GM19238 (cell line): ENCODE measurements at regions not wholly inside any gene's neighbourhood (a gene's known extent, or its start where the extent isn't known, plus 50 kb on each side); places are given as distances from the start of the nearest gene placed in this dataset.
A peak's percentile ranks its signal among the peaks of the same experiment; 100 is the strongest.

ENCODE experiments used
- DNase-seq: peaks from one replicate; pipeline ENCODE4 v3.0.0; 2011; ENCODE audit warnings: low spot score; ENCODE audit not compliant: insufficient read length

DNA sequence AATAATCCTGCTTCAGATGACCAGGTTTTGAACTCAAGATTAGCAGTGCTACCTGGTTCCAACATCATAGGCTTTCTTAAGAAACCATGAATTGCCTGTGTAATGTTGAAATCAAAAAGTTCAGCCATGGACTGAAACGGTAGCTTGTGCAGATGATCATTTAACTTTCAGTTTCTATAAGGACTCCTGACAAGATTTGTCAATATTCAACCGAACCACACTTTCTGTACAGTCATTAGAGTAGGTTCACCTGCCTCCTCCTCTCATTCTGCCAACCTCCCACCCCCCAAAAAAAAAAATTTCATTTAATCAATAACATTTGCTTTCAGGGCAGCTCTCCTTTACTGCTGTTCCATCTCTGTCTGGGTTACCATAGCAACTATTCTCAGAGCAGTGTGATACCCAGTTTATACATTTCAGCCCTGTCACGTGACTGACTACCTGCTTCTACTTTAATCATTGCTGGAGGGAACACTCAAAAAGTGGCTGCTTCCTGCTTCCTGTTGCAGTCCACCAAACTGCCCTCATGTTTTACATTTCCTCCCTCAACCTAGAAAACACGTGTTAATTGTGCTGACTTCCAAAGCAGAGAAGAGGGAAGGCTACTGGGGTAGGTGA, 275.5 kb downstream of the SS18 start:
- DNase-seq, result peak; percentile 34

DNA sequence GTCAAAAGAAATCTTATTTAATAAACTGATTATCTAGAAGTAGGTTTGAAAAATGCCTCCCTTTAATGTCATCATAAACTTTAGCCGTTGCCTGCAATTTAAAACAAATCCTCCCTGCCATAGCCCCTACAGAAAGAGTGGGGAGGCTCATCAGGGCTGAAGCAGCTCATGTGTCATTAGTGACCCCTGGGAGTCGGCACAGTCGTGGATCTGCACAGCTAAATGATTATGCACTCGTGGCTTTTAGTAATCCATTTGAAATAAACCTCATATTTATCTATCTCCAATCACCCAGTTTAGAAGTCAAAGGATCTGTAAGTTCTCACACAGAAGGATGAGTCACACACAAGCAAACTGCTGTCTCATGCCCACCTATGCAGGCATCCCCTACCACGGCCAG, 277.3 kb downstream of the SS18 start:
- DNase-seq, result no peak

DNA sequence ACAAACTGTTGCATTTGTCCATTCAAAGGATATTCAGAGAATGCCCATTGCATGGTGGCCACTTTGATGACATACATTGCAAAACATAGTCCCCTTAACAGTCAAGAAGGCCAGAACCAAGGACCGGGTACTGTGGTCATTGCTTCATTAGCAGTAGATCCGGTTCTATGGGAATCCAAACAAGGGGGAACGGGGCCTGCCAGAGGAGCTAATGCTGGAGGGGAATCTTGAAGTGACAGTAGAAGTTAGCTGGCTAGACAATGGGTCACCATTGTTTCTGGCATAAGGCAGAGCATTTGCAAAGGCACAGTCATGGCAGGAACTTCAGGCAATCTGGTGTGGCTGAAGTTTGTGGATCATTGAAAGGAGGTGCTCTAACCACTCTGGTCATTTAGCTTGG, 279.7 kb downstream of the SS18 start:
- no peak for DNase-seq

DNA sequence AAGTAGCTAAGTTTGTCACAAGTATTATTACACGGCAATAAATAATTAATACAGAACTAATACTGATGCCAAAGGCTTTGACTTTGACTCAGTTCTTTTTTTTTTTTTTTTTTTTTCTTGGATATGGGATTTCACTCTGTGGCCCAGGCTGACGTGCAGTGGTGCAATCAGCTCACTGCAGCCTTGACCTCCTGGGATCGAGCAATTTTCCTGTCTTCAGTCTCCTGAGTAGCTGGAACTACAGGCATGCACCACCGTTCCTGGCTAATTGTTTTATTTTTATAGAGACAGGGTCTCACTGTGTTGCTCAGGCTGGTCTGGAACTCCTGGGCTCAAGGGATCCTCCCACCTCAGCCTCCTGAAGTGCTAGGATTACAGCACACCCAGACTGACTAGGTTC, 284.5 kb downstream of the SS18 start:
- DNase-seq, result no peak

DNA sequence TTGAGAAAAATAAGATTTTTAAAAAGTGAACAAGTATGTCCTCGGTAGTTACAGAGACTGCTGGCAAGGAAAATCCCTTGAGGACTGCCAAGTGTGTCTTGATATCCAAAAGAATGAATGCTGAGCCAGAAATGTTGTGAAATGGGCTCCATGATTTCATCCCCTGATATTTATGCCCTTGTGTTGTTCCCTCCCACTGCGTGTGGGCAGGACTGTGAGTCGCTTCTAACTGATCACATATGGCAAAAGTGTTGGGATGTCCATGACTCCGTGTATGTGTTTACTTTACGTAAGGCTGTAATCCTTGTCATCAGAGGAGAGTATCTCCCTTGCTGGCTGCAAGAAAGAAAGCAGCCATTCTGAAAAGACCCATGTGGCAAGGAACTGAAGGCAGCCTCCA, 285.1 kb downstream of the SS18 start:
- DNase-seq, result no peak

DNA sequence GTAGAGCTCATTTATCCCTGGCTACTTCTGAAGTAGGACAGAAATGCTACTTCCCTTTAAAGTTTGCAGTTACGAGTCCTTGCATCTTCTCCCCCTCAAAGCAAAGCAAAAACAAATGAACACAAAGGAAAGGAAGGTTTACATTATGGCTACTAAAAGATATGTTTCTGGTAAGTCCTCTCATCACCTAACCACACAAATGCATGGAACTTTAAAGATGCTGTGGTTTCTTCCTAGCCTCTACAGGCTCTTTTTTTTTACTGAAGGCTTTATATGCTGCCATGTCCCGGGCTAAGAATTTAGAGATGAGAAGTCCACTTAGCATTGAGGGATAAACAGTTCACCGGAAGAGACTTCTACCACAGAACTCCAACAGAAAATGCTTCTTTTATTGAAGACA, 291.2 kb downstream of the SS18 start:
- DNase-seq, result no peak

DNA sequence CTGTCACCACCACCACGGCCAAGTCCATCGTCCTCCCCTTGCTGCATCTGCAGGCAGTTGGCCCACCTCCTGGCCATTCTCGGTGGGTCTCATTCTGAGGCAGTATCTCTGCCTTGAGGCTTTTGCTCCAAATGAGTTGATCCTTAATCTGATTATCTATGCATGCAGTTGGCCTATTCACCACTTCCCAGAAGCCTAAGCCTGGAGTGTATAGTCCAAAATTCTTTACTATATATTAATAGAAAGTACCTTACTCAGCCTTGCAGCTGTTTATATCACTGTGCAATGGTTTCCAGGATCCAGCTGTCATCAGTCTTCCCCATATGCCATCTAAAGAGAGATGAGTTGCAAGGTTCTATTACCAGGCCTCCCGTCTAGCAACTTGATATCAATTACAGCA, 292.4 kb downstream of the SS18 start:
- DNase-seq, result no peak

DNA sequence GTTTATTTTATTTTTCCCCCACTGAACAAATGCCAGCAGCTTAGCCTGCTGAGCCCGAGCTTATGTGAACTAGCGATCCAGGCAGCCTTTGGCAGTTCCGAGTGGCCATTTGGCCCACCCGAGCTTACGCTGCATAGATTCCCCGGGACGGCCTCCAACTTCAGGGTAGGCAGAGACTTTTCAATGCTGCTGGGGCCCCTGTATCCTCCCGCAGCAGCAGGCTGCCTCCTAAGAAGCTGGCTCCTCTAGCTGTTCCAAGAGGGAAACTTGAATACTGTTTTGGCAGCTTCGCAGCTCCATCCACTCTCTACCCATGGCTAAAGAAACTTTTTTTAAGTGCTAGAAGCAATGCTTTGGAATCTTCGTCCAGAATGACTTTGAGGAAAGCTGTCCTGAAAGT, 295.2 kb downstream of the SS18 start:
- DNase-seq, result no peak

DNA sequence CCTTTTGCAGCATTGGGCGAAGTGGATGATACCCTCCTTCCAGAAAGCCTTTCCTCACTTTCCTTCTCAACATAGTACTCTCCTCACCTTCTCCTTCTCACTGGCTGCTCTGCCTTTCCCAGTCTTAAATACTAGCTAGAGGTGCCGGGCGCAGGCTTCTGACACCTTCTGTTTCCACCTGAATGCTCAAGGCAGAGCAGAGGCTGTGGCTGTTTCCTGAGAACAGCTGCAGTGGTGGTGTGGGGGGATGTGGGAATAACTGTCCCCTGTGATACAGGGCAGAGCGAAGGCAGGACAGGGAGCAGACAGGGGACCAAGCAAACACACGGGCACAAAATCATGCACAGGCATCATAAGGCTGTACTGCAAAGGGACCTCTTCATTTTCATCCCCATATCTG, 303.1 kb downstream of the SS18 start:
- DNase-seq, result no peak

DNA sequence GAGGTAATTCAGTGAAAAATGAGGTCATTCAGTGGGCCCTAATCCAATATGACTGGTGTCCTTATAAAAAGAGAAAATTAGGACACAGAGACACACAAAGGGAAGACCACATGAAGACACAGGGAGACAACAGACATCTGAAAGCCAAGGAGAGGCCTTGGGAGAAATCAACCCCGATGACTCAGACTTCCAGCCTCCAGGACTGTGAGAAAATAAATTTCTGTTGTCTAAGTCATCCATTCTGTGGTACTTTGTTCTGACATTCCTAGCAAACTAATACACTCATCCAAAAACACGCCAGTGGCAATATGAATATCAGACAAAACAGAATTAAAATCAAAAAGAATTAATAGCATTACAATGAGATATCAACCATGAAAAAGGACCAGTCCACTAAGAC, 303.7 kb downstream of the SS18 start:
- DNase-seq, result no peak

DNA sequence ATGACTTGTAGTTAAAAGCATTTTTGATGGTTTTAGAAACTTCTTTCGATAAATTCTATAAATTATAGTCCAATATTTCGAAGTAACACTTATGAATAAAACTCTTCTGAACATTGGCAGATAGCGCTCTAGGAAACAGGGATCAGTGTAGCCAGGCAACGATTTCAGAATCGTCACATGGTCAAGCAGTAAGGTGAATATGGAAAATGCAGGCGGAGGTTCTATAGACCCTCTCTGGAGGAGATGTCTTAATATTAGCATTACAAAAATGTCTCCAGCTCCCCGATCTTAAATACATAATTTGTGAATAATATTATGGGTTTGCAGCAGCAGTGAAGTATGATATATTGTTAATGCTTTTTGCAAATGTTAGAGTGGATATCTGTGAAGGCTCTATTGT, 310.3 kb downstream of the SS18 start:
- no peak for DNase-seq

DNA sequence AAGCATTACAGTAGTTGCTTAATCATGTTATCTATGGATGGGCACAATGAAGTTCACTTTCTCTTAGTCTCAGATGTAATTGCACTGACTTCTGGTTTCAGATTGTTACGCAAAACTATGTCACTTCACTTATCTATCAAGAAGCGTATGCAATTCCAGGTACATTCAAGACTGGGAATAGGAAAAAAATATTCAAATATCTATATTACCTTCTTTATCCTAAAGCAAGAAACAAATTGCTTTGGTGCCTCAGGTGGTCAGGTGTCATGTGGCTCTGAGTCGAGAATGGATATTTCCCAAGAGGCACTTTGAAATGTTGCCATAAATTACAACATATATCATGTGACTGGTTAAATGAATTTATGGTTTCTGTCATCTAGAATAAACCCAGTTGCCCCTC, 318.6 kb downstream of the SS18 start:
- DNase-seq, result no peak

DNA sequence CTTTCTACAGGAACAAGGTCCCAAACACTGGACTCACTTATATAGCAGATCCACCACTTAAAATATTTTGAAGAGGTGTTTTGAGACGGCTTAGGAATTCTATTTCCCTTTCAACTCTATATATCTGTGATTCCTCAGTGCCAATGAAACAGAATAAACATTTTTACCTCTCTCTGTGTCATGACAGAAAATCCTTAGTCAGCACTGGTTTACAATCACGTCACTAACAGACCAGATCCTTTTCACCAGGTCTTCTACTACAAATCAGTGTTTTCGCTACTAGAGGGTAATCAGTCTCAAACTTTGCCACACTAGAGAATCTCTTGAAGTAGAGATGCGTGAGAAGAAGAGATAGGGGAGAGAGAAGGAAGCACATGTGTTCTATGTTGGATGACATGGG, 325.6 kb downstream of the SS18 start:
- DNase-seq, result no peak

DNA sequence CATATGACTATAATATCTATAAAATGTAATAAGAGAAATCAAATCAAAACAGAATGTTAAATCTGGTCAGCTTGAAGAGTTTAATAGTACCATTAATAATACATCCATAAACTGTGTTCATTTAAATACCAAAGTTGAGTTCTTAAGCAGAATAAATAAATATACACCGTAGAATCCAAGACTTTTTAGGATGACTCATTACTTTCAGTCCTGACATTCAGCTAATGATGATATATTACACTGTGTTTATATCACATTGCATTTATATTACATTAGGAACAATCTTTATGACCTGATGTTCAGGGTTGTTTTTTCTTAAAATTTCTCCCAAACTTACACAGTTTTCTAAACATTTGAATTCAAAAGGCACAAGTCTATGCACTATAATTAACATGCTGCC, 331.3 kb downstream of the SS18 start:
- DNase-seq, result no peak

DNA sequence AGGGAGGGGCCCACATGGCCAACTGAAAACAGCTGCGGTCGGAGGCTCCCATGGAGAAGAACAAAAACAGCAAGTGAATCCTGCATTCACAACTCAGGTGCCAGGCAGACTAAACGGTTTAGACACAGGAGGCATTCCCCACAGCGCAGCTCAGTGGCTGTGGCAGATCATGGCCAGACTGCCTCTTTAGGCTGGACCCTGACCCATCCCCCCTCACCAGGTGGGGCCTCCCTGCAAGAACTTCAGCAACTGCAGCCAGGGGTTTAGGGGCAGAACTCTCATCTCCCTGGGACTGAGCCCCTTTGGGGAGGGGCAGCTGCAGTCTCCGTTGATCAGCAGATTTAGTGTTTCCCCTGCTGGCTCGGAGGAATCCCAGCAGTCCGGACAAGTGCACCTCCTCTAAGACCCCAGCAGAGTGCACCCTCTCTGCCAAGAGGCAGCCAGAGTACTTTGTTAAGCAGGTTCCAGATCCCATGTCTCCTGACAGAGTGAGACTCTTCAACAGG, 346.7 kb downstream of the SS18 start:
- no peak for DNase-seq

DNA sequence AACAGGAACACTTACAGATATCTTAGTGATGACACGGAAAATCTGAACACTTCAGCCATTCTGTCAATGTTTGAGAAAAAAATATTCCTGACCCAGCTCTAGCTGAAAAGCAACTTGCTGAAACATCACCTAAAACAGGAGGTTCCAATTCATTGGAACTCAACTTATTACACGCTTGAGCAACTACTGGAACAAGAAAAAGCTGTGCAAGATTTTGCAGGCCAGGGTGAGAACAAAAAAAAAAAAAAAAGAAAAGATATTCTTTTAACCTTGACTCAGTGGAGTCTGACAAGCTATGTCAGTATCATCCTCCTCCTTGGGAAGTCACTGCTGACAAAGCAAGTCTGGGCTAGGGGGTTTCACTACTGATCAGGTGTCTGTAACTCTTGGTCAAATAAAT, 351.0 kb downstream of the SS18 start:
- no peak for DNase-seq

DNA sequence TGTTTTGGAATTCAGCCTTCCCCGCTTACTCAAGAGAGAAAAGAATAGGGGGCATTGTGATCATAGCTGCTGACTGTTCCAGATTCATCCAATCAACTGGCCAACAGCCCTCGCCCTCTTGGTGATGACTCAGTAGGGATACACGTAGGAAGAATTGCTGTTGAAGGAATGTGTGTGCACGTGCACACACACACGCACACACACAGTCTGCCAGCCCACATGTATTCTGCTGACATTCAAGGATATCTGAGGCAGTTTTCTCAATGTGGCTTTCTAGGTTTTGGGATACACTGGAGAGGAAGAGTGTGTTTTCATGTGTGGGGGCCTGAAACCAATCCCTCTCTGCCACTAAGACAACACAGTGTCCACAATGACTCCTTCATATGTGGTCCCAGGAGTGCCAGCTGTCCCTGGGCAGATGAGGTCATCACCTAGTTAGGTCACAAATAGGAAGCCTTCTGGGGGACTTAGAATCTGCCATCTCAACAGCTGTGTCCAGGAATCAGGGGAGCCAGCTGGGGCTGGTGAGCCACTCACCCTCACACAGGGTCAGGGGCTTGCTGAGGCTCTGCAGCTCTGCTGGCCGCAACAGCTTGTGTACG, 352.6 kb downstream of the SS18 start:
- DNase-seq, result no peak

DNA sequence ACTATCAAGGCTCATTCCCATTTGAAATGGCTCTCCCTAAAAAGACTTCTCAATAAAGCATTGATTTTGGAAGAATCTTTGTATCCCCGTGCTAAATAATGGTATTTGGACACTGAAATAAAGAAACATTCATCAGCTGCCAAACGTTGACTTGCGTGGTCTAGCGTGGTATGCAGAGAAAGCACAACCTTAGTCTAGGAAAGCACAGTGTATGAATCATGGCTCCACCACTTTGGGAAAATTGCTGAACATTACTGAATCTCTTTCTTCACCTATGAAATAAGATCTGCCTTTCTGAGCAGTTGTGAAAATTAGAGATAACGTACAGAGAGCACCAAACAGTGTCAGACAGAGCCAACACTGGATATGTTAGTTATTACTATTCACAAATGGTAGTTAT, 353.9 kb downstream of the SS18 start:
- no peak for DNase-seq

DNA sequence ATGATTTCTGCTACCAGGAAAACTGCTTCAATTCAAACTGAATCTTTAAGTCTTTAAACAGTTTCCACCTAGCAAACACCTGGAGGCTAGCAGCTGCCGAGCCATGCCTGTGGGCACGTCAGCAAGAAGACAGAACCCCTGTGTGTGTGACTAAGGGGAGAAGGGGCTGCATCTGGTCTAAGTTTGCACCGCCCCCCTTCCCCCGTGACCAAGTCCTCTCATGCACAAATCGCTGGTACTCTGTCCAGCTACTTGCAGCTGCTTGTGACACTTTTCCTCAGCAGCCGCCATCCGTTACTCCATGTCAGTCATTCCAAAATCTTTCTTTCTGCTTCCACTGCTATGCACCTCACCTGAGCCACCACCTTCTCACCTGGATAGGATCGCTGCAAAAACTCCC, 355.0 kb downstream of the SS18 start:
- no peak for DNase-seq

DNA sequence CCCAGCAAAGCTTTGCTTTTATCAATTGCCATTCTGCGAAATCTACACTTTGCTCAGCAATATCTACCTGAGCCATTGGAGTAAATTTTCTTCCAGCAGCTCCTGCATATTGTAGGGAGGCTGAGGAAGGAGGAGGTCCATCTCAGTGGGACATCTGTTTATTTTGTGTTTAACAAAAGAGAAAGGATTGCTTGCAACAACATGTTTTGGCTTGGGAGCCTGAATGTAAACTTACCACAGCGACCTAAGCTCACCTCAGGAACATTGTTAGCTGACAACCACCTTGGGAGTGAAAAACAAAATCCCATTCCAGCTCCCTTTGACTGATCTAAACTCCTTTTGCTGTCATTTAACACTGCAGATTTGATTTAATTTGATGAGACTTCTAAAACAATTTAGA, 356.1 kb downstream of the SS18 start:
- DNase-seq, result no peak

DNA sequence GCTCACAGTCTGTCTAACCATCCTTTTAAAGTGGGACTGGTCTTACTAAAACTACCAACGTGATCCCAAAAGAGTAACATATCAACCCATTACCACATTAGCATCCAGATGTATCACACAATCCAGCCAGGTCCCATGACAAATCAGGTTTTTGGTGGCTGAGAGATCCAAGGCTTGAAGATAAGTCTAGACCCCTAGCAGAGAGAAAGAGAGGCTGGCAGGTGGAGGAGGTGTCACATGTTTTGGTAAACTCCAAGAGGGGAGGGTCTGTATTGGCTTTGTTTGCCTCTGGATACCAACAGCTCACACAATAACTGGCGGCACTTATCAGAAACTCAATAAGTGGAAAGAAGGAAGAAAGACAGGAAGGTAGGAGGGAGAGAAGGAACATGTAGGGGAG, 357.6 kb downstream of the SS18 start:
- DNase-seq, result no peak

DNA sequence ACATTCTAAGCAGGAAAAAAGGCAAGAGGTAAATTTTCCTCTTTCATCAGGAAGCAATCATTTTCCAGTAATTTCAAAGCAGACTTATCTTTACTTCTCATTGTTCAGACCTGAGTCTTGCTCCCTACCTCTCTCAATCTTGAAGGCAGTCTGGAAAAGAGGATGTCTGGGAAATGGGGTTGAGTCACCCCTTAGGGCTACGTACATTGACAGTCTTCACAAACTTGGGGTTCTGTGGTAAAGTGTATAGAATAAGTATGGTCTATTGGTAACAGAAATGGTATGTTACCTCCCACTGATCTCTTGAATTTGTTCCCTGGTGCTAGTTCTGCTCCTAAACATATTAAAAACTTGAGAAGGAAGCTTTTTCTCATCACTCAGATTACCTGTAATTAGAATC, 361.3 kb downstream of the SS18 start:
- DNase-seq, result no peak

DNA sequence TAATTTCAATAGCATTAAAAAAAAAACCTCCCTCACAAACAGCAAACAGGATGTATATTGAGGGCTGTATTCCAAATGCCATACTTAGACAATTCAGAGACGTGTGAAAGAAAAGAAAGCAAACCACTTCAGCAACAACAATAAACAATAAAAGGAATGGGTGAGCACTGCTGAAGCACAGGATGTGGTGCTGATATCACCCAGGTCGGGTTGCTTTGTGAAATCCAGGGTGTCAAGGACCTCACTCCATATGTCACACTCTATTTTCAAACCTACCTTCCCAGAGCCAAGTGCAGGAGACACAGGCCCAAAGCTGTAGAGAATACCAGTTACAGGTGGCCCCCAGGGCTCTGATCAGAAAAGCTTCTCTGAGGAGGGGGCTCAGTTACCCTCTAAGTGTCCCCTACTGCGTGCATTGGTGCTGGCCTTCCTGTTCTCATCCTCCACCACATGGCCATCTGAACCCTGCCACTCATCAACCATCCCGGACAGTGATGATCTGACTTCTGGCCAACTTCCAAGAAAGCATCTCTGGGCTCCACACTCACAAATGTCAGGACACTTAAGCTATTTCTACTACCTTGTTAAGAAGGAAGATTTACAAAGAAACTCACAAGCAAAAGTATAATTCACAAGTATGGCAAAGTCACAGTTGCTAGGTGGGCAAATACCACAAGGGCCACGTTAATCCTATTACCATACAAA, 363.0 kb downstream of the SS18 start:
- DNase-seq, result no peak
